ENCODE measurements at regions not wholly inside any gene's neighbourhood (a gene's known extent, or its start where the extent isn't known, plus 50 kb on each side); places are given as distances from the start of the nearest gene placed in this dataset.

DNA sequence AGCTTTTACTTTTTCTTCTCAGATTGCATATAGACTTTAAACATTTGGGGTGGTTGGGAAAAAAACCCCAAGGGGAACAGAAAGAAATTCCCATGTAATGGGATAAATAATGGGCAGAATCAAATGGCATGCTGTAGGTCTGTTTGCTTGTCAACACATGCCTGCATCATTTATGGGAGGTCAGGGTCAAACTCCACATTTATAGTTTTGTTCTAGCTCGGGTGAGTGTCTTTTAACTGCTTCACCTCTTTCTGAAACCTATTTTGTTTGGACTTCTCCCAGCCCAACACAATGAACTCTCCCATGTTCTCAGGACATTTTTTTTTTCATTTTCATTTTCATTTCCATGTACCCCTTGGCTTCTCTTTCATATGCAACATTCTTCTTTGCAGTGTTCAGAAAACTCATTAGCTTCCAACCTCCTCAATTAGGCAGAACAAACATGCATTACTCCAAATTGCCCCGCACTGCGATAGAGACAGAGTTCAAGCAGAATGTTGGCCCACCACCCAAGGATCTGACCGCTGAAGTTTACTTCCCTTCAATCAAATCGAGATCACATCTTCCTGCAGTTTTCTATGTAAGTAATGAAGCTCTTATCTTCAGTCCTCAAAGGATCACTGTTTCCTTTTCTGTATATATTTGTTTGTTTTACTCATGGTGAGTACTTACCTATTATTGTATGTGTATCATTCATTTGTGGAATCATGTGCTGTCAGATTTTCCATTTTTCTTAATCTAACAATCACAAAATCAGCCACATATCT, 354.6 kb downstream of the ZSWIM6 start:
- TF ChIP-seq, protein P1, sequence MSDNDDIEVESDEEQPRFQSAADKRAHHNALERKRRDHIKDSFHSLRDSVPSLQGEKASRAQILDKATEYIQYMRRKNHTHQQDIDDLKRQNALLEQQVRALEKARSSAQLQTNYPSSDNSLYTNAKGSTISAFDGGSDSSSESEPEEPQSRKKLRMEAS (IDR thresholded peaks at IDR 0.05; ENCODE audit: low read depth): no peak
- TF ChIP-seq YY1 (IDR thresholded peaks at IDR 0.05; ENCODE audit: low read depth) (no peak), POLR2AphosphoS5 (IDR thresholded peaks at IDR 0.05; ENCODE audit: low read depth, low read length) (no peak), RFX5 (IDR thresholded peaks at IDR 0.05; ENCODE audit: low read length) (no peak), EZH2phosphoT487 (IDR thresholded peaks at IDR 0.05; ENCODE audit: borderline replicate concordance, low read depth) (no peak)
- TF ChIP-seq, protein P2, sequence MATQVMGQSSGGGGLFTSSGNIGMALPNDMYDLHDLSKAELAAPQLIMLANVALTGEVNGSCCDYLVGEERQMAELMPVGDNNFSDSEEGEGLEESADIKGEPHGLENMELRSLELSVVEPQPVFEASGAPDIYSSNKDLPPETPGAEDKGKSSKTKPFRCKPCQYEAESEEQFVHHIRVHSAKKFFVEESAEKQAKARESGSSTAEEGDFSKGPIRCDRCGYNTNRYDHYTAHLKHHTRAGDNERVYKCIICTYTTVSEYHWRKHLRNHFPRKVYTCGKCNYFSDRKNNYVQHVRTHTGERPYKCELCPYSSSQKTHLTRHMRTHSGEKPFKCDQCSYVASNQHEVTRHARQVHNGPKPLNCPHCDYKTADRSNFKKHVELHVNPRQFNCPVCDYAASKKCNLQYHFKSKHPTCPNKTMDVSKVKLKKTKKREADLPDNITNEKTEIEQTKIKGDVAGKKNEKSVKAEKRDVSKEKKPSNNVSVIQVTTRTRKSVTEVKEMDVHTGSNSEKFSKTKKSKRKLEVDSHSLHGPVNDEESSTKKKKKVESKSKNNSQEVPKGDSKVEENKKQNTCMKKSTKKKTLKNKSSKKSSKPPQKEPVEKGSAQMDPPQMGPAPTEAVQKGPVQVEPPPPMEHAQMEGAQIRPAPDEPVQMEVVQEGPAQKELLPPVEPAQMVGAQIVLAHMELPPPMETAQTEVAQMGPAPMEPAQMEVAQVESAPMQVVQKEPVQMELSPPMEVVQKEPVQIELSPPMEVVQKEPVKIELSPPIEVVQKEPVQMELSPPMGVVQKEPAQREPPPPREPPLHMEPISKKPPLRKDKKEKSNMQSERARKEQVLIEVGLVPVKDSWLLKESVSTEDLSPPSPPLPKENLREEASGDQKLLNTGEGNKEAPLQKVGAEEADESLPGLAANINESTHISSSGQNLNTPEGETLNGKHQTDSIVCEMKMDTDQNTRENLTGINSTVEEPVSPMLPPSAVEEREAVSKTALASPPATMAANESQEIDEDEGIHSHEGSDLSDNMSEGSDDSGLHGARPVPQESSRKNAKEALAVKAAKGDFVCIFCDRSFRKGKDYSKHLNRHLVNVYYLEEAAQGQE (IDR thresholded peaks at IDR 0.05; ENCODE audit: low read depth, low read length): no peak
- TF ChIP-seq, protein P3, sequence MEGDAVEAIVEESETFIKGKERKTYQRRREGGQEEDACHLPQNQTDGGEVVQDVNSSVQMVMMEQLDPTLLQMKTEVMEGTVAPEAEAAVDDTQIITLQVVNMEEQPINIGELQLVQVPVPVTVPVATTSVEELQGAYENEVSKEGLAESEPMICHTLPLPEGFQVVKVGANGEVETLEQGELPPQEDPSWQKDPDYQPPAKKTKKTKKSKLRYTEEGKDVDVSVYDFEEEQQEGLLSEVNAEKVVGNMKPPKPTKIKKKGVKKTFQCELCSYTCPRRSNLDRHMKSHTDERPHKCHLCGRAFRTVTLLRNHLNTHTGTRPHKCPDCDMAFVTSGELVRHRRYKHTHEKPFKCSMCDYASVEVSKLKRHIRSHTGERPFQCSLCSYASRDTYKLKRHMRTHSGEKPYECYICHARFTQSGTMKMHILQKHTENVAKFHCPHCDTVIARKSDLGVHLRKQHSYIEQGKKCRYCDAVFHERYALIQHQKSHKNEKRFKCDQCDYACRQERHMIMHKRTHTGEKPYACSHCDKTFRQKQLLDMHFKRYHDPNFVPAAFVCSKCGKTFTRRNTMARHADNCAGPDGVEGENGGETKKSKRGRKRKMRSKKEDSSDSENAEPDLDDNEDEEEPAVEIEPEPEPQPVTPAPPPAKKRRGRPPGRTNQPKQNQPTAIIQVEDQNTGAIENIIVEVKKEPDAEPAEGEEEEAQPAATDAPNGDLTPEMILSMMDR (IDR thresholded peaks at IDR 0.05): no peak
